Uterus (tissue), 3 donors: ENCODE measurements at regions not wholly inside any gene's neighbourhood (a gene's known extent, or its start where the extent isn't known, plus 50 kb on each side); places are given as distances from the start of the nearest gene placed in this dataset.

Source experiments
- DNase-seq, 2 donors: peaks; one replicate each; pipeline ENCODE4 v3.0.0-alpha.2; 2019 to 2020
- H3K27ac ChIP-seq, 2 donors: fragments of 200-600 bp; sonication (generic); 1 replicate in 1 of 2; 2 replicates in 1 of 2; pipeline ENCODE4 v1.5.1; 2016 to 2018
- H3K27me3 ChIP-seq, 2 donors: fragments of 200-600 bp; sonication (generic); one replicate each; pipeline ENCODE4 v1.5.1; 2018 to 2019; ENCODE audit warnings: control low read depth in 1 of 2
- H3K36me3 ChIP-seq, 2 donors: fragments of 200-600 bp; sonication (generic); one replicate each; pipeline ENCODE4 v1.5.1; 2019; ENCODE audit warnings: control low read depth in 1 of 2
- H3K4me1 ChIP-seq, 2 donors: fragments of 200-600 bp; sonication (generic); one replicate each; pipeline ENCODE4 v1.5.1; 2018 to 2019; ENCODE audit warnings: control low read depth in 1 of 2
- H3K4me3 ChIP-seq, 2 donors: fragments of 200-600 bp; sonication (generic); 1 replicate in 1 of 2; 2 replicates in 1 of 2; pipeline ENCODE4 v1.5.1; 2018 to 2019; ENCODE audit warnings: mild to moderate bottlenecking in 1 of 2
- H3K9me3 ChIP-seq, 2 donors: fragments of 200-600 bp; sonication (generic); one replicate each; pipeline ENCODE4 v1.5.1; 2019; ENCODE audit warnings: control low read depth in 1 of 2
- POLR2A ChIP-seq, 2 donors: fragments of 450-650 bp; IDR thresholded peaks; one replicate each; pipeline ENCODE4 v1.6.1; 2016; ENCODE audit warnings: antibody characterized with exemption in 2 of 2, mild to moderate bottlenecking in 1 of 2, moderate library complexity in 1 of 2
- intact Hi-C: fragments of 100-400 bp; cut with DNase I; formaldehyde crosslinking; loops from one replicate; pipeline ENCODE4 v1.15.1; 2023; ENCODE audit warnings: low total_unique reads
- TF ChIP-seq, protein P1 (sequence below), 4 experiments: fragments of 200-600 bp in 2 of 4; fragments of 450-650 bp in 2 of 4; sonication (generic) in 2 of 4; IDR thresholded peaks; one replicate each; pipeline ENCODE4 v1.5.1; 2016 to 2019; ENCODE audit warnings: antibody characterized with exemption in 4 of 4, mild to moderate bottlenecking in 2 of 4, moderate library complexity in 1 of 4
- donor health status: DM: yes; HTN: yes; CAD: no.

GRCh38 chr10:36989233-36989632 is 136.2 kb upstream of the ANKRD30A start:
- Histone ChIP-seq H3K36me3 (no peaks in the 10 kb centered on the region), H3K27ac (no peak overlapping the region), H3K9me3 (no peaks in the 10 kb centered on the region), H3K4me1 (no peaks in the 10 kb centered on the region), H3K27me3 (no peaks in the 10 kb centered on the region), H3K4me3 (no peak overlapping the region)
- no peak for DNase-seq
- intact Hi-C loops: no loop called here
- TF ChIP-seq POLR2A (IDR thresholded peaks at IDR 0.05): no peak
- TF ChIP-seq, protein P1, sequence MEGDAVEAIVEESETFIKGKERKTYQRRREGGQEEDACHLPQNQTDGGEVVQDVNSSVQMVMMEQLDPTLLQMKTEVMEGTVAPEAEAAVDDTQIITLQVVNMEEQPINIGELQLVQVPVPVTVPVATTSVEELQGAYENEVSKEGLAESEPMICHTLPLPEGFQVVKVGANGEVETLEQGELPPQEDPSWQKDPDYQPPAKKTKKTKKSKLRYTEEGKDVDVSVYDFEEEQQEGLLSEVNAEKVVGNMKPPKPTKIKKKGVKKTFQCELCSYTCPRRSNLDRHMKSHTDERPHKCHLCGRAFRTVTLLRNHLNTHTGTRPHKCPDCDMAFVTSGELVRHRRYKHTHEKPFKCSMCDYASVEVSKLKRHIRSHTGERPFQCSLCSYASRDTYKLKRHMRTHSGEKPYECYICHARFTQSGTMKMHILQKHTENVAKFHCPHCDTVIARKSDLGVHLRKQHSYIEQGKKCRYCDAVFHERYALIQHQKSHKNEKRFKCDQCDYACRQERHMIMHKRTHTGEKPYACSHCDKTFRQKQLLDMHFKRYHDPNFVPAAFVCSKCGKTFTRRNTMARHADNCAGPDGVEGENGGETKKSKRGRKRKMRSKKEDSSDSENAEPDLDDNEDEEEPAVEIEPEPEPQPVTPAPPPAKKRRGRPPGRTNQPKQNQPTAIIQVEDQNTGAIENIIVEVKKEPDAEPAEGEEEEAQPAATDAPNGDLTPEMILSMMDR (IDR thresholded peaks at IDR 0.05): no peak

- Histone ChIP-seq H3K27me3 (no peaks in the 10 kb centered on the region), H3K4me3 (no peak overlapping the region), H3K27ac (no peak overlapping the region), H3K4me1 (no peaks in the 10 kb centered on the region), H3K9me3 (no peaks in the 10 kb centered on the region), H3K36me3 (no peaks in the 10 kb centered on the region)
- no peak for DNase-seq
- TF ChIP-seq, protein P1 (IDR thresholded peaks at IDR 0.05): no peak
- no peak for TF ChIP-seq POLR2A (IDR thresholded peaks at IDR 0.05)
- intact Hi-C loops: no loop called here
These were observed 178.8 kb upstream of the ANKRD30A start for GRCh38 chr10:36946598-36946997.

DNA sequence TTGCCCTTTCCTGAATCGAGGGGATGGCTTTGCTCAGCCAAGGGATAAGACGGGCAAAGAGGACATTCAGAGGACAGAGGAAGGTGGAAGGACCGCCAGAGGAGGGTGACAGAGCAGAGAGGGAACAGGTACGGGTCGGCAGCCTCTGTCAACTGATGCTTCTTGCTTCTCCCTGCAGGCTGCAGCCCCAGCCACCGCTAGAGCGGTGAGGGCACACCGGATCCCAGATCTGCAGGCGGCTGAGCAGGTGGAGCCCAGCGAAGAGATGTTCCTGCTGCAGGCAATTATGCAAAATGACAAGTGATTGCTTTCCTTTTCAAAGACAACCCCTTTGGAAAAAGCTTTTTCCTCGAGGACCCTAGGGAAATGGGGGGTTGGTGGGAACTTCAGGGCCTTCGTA is 181.9 kb upstream of the ANKRD30A start:
- Histone ChIP-seq H3K4me1 (no peaks in the 10 kb centered on the region), H3K36me3 (no peaks in the 10 kb centered on the region), H3K27me3 (no peaks in the 10 kb centered on the region), H3K4me3 (no peak overlapping the region), H3K9me3 (no peaks in the 10 kb centered on the region), H3K27ac (no peak overlapping the region)
- TF ChIP-seq, protein P1 (IDR thresholded peaks at IDR 0.05): no peak
- TF ChIP-seq POLR2A (IDR thresholded peaks at IDR 0.05): no peak
- intact Hi-C loops: no loop called here
- DNase-seq: no peak

DNA sequence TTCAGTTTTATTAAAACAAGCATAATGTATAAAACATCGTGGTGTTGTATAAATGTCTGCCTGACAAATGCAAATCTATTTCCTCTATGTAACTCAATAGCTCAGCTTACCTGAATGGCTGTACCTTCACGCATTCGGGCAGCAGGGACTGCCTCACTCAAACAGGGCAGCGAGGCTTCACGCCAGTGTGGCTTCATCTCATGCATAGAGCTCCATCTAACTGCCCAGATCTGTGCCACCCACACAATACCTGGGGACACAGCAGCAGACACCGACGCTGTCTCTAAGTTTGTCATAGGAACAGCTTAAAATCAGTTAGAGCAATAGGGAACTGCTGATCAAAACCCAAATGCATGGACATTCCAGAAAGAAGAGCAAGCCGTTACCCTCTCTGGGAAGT is 182.8 kb upstream of the ANKRD30A start:
- no peak overlapping the region for H3K4me3 ChIP-seq
- H3K9me3 ChIP-seq: no peaks in the 10 kb centered on the region
- intact Hi-C loops: no loop called here
- H3K27me3 ChIP-seq: no peaks in the 10 kb centered on the region
- DNase-seq: no peak
- H3K4me1 ChIP-seq: no peaks in the 10 kb centered on the region
- no peak for TF ChIP-seq POLR2A (IDR thresholded peaks at IDR 0.05)
- TF ChIP-seq, protein P1 (IDR thresholded peaks at IDR 0.05): no peak
- H3K36me3 ChIP-seq: no peaks in the 10 kb centered on the region
- no peak overlapping the region for H3K27ac ChIP-seq

DNA sequence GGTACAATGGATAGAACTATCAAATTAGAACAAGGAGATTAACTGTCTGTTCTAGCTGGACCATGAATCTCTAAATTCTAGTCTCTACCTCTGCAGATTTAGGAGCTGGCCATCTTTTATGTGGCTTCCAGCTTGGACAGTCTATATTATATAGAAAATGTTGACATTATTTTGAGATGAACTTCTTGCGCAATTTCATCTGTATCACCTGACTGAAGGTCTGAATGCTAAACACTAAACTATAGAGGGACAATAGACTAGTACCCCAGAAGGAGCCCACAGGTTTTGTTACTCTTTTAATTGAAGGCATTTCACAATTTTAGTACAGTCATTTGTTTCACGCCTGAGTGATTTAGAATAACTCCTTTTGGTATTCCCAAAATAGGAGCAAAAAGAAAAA is 222.4 kb upstream of the ANKRD30A start:
- intact Hi-C loops: no loop called here
- TF ChIP-seq POLR2A (IDR thresholded peaks at IDR 0.05): no peak
- TF ChIP-seq, protein P1 (IDR thresholded peaks at IDR 0.05): no peak
- Histone ChIP-seq H3K27ac (no peak overlapping the region), H3K36me3 (no peaks in the 10 kb centered on the region), H3K9me3 (no peaks in the 10 kb centered on the region), H3K4me1 (no peaks in the 10 kb centered on the region), H3K4me3 (no peak overlapping the region), H3K27me3 (no peaks in the 10 kb centered on the region)
- DNase-seq: no peak
